ES-I3 (cell line): ENCODE measurements at regions not wholly inside any gene's neighbourhood (a gene's known extent, or its start where the extent isn't known, plus 50 kb on each side); places are given as distances from the start of the nearest gene placed in this dataset.

Experiments
- H3K36me3 ChIP-seq: 2 replicates; pipeline ENCODE4 v1.6.1; 2013; ENCODE audit warnings: mild to moderate bottlenecking, low read length, control low read depth, moderate library complexity; ENCODE audit not compliant: insufficient read depth
- H3K4me1 ChIP-seq: 2 replicates; pipeline ENCODE4 v1.6.1; 2013; ENCODE audit warnings: mild to moderate bottlenecking, control low read depth, low read length; ENCODE audit not compliant: insufficient read depth
- H3K9ac ChIP-seq: 2 replicates; pipeline ENCODE4 v1.6.1; 2013; ENCODE audit warnings: low read depth, mild to moderate bottlenecking, low read length, moderate library complexity
- H3K9me3 ChIP-seq: 2 replicates; pipeline ENCODE4 v1.6.1; 2013; ENCODE audit warnings: mild to moderate bottlenecking, low read length, moderate library complexity; ENCODE audit not compliant: control insufficient read depth, insufficient read depth

GRCh38 chr16:50428742-50429141 lies 60.0 kb upstream of the BRD7 start:
- peaks cover 3% of the 10 kb centered on the region; the same call in 1 of the 2 replicates for H3K9me3 ChIP-seq
- no peak overlapping the region for H3K9ac ChIP-seq
- H3K4me1 ChIP-seq: 0 out of 2 replicates have a peak, but pooled peaks cover 3% of the 10 kb centered on the region
- H3K36me3 ChIP-seq: no peaks in the 10 kb centered on the region

- Histone ChIP-seq H3K9ac (no peak overlapping the region), H3K4me1 (0 out of 2 replicates have a peak, but pooled peaks cover 3% of the 10 kb centered on the region), H3K36me3 (no peaks in the 10 kb centered on the region), H3K9me3 (peaks cover 3% of the 10 kb centered on the region; the same call in 1 of the 2 replicates)
Measured at GRCh38 chr16:50428116-50428515, 59.3 kb upstream of the BRD7 start.

GRCh38 chr16:50427107-50427506 lies 58.3 kb upstream of the BRD7 start:
- Histone ChIP-seq H3K36me3 (no peaks in the 10 kb centered on the region), H3K9me3 (peaks cover 3% of the 10 kb centered on the region; the same call in 1 of the 2 replicates), H3K9ac (no peak overlapping the region), H3K4me1 (0 out of 2 replicates have a peak, but pooled peaks cover 3% of the 10 kb centered on the region)

GRCh38 chr16:50425648-50426047 lies 56.9 kb upstream of the BRD7 start:
- H3K9ac ChIP-seq: no peak overlapping the region

GRCh38 chr16:50425044-50425443 lies 56.3 kb upstream of the BRD7 start:
- Histone ChIP-seq H3K36me3 (no peaks in the 10 kb centered on the region), H3K9me3 (peaks cover 3% of the 10 kb centered on the region; the same call in 1 of the 2 replicates), H3K4me1 (0 out of 2 replicates have a peak, but pooled peaks cover 3% of the 10 kb centered on the region), H3K9ac (no peak overlapping the region)

More at GRCh38 chr16:50425648-50426047, 56.9 kb upstream of the BRD7 start:
- peaks cover 3% of the 10 kb centered on the region; the same call in 1 of the 2 replicates for H3K9me3 ChIP-seq
- H3K4me1 ChIP-seq: 0 out of 2 replicates have a peak, but pooled peaks cover 3% of the 10 kb centered on the region
- no peaks in the 10 kb centered on the region for H3K36me3 ChIP-seq

GRCh38 chr16:50422926-50423325 lies 54.1 kb upstream of the BRD7 start:
- Histone ChIP-seq H3K36me3 (no peaks in the 10 kb centered on the region), H3K4me1 (no peaks in the 10 kb centered on the region), H3K9ac (no peak overlapping the region), H3K9me3 (peaks cover 16% of the 10 kb centered on the region)

- H3K9ac ChIP-seq: no peak overlapping the region
- H3K4me1 ChIP-seq: no peaks in the 10 kb centered on the region
- H3K36me3 ChIP-seq: no peaks in the 10 kb centered on the region
- peaks cover 22% of the 10 kb centered on the region for H3K9me3 ChIP-seq
Measured at GRCh38 chr16:50419116-50419515, 50.3 kb upstream of the BRD7 start.
